ENCODE measurements at regions not wholly inside any gene's neighbourhood (a gene's known extent, or its start where the extent isn't known, plus 50 kb on each side); places are given as distances from the start of the nearest gene placed in this dataset.

DNA sequence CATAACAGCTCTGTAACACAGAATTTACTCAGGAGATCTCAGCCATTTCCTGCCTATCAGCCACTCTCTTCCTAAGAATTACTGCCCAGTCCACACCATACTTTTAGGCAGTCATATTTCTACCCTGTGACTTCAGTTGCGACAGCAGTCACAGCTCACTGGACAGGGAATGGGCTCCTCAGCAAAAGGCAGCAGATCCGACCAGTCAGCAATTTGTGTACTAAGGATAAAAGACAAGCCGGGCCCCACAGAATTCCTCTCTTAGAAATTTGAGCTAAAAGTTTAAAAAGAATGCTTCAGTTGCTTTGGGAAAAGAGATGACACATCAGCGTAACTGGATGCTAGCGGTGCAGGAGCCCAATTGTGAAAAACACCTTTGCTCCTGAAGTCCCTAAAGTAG, 172.1 kb downstream of the ENC1 start:
- TF ChIP-seq, protein P1, sequence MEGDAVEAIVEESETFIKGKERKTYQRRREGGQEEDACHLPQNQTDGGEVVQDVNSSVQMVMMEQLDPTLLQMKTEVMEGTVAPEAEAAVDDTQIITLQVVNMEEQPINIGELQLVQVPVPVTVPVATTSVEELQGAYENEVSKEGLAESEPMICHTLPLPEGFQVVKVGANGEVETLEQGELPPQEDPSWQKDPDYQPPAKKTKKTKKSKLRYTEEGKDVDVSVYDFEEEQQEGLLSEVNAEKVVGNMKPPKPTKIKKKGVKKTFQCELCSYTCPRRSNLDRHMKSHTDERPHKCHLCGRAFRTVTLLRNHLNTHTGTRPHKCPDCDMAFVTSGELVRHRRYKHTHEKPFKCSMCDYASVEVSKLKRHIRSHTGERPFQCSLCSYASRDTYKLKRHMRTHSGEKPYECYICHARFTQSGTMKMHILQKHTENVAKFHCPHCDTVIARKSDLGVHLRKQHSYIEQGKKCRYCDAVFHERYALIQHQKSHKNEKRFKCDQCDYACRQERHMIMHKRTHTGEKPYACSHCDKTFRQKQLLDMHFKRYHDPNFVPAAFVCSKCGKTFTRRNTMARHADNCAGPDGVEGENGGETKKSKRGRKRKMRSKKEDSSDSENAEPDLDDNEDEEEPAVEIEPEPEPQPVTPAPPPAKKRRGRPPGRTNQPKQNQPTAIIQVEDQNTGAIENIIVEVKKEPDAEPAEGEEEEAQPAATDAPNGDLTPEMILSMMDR (IDR thresholded peaks at IDR 0.05; ENCODE audit: extremely low read depth in 1 of 2, insufficient read depth in 1 of 2, low read depth in 1 of 2, low read length in 2 of 2), result no peak
- TF ChIP-seq POLR2AphosphoS5 (IDR thresholded peaks at IDR 0.05; ENCODE audit: insufficient read depth, low read depth, low read length) (no peak), EZH2 (IDR thresholded peaks at IDR 0.05; ENCODE audit: borderline replicate concordance, low read depth, low read length, severe bottlenecking) (no peak), POLR2A (IDR thresholded peaks at IDR 0.05; ENCODE audit: low read depth, low read length) (no peak)

Measured in endothelial cell of umbilical vein (primary cell).